ENCODE measurements at regions not wholly inside any gene's neighbourhood (a gene's known extent, or its start where the extent isn't known, plus 50 kb on each side); places are given as distances from the start of the nearest gene placed in this dataset.

DNA sequence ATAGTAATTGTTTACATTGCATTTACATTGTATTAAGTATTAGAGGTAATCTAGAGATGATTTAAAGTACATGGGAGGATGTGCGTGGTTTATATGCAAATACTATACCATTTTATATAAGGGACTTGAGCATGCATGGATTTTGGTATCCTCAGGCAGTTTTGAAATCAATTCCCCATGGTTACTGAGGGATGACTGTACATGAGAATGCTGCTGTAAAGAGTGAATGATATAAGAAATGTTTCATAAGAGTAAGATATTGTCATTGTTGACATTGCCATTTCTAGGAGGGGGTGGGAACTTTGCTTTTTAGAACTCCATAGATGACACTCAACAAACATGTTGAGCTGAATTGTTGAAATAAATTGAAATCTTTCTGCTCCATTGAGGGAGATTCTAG lies 185.0 kb downstream of the SEMA6A start:
- no peak for ATAC-seq (replicated peaks in 1 of 2)
- no peaks in the 10 kb centered on the region for H3K27me3 Mint-ChIP-seq (ENCODE audit: low read depth)
- H3K4me3 Mint-ChIP-seq, result no peak overlapping the region
- no peak overlapping the region for H3K27ac Mint-ChIP-seq
- H3K9me3 Mint-ChIP-seq, result peaks cover 0 to 4% of the 10 kb centered on the region in 2 donors
- H3K36me3 Mint-ChIP-seq (ENCODE audit: insufficient read depth in 2 of 2), result peaks cover 0 to 7% of the 10 kb centered on the region in 2 donors
- no peak for DNase-seq
- H3K4me1 Mint-ChIP-seq (ENCODE audit: low read depth), result no peaks in the 10 kb centered on the region

DNA sequence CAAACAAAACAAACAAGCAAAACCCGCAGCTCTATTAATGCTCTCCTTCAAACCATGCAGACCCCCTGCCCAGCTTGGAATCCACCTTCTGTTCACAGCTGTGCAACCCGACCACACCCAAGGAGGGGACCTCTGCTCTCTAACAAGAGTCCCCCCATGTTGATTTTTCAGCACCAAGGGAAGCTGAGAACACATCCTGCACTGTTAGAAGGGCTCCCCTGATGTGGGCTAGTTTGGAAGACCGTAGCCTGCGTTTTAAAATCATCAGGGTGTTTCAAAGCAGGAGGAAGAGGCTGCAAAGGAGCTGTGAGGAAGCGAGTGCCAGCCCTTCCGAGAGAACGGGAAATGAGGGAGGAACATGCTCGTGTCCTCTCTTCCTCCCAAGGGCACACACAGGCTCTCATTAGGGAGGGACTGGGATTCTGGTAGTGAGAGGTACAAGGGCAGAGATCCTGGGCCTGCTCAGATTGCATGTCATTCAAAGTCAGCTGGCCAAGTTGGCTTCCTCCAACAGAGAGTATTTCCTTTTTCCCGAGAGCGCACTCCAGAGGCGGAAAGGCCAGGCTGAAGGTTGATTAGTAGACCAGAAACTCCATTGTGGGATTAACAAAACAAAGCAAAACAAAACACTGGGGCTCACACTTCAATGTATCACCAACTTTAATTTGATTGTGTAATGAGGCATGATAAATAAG lies 185.9 kb downstream of the SEMA6A start:
- H3K4me3 Mint-ChIP-seq, result no peak overlapping the region
- peaks cover 0 to 4% of the 10 kb centered on the region in 2 donors for H3K9me3 Mint-ChIP-seq
- no peaks in the 10 kb centered on the region for H3K27me3 Mint-ChIP-seq (ENCODE audit: low read depth)
- no peaks in the 10 kb centered on the region for H3K4me1 Mint-ChIP-seq (ENCODE audit: low read depth)
- no peak overlapping the region for H3K27ac Mint-ChIP-seq
- peaks cover 0 to 7% of the 10 kb centered on the region in 2 donors for H3K36me3 Mint-ChIP-seq (ENCODE audit: insufficient read depth in 2 of 2)
- DNase-seq, result no peak
- no peak for ATAC-seq (replicated peaks in 1 of 2)

DNA sequence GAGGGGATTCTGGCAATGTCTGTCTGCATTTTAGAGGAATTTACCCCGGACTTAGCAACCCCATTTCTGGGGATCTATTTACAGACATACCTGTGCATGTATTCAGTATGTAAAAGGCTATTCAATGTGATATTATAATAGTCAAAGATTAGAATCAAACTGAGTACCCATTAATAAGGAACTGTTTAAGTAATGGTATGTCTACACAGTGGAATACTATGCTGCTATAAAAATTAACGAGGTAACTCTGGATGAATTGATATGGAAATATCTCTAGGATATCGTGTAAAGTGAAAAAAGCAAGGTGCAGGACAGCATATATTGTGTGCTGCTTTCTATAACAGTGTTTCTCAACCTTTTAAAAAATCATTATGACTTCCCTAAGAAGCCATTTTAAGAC lies 186.9 kb downstream of the SEMA6A start:
- H3K27me3 Mint-ChIP-seq (ENCODE audit: low read depth), result no peaks in the 10 kb centered on the region
- no peak for DNase-seq
- peaks cover 0 to 4% of the 10 kb centered on the region in 2 donors for H3K9me3 Mint-ChIP-seq
- H3K4me1 Mint-ChIP-seq (ENCODE audit: low read depth), result no peaks in the 10 kb centered on the region
- ATAC-seq (replicated peaks in 1 of 2), result no peak
- peaks cover 0 to 9% of the 10 kb centered on the region in 2 donors for H3K36me3 Mint-ChIP-seq (ENCODE audit: insufficient read depth in 2 of 2)
- no peak overlapping the region for H3K4me3 Mint-ChIP-seq
- no peak overlapping the region for H3K27ac Mint-ChIP-seq

DNA sequence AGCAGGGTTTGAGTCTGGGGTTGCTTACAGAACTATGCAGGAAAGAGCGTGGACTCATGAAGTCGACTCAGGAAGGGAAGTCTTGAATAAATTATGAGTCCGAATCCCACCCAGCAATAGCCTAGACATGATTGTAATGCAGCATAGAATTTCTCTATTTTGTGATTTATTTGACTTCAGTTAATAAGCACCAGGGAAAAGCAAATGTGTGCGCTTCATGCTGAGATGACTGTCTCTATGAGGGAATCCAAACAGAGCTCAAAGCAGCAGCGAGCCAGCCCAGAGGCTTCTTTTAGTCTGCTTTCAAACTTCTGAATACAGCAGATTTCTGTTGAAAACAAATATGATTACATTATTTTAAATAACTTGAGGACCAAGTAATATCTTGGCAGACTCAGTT lies 188.0 kb downstream of the SEMA6A start:
- Mint-ChIP-seq H3K27me3 (ENCODE audit: low read depth) (no peaks in the 10 kb centered on the region), H3K36me3 (ENCODE audit: insufficient read depth in 2 of 2) (peaks cover 0 to 9% of the 10 kb centered on the region in 2 donors), H3K4me3 (no peak overlapping the region), H3K9me3 (peaks cover 0 to 3% of the 10 kb centered on the region in 2 donors), H3K4me1 (ENCODE audit: low read depth) (no peaks in the 10 kb centered on the region), H3K27ac (no peak overlapping the region)
- DNase-seq (no peak), ATAC-seq (replicated peaks in 1 of 2) (no peak)

DNA sequence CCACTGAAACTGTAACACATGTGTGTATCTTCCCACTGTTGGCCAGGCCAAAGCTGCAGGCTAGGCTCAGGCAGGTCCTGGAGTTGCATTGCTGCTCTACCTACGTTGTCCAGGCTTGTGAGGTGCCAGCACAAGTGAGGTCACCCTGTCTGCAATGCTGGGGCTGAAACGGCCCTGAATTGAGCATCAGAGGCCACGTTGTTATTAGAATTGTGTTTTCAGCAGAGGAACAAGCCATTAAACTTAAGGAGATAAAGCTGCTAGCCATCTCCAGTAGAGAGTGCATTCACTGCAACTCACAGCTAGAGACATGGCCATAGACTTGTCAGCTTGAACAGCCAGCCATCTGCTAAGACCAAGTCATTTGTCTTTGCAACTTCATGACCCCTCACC lies 191.8 kb downstream of the SEMA6A start:
- no peak overlapping the region for H3K27ac Mint-ChIP-seq
- no peaks in the 10 kb centered on the region for H3K27me3 Mint-ChIP-seq (ENCODE audit: low read depth)
- DNase-seq, result no peak
- no peak overlapping the region for H3K4me3 Mint-ChIP-seq
- no peak for ATAC-seq (replicated peaks in 1 of 2)
- peaks cover 0 to 3% of the 10 kb centered on the region in 2 donors for H3K9me3 Mint-ChIP-seq
- peaks cover 0 to 10% of the 10 kb centered on the region in 2 donors for H3K36me3 Mint-ChIP-seq (ENCODE audit: insufficient read depth in 2 of 2)
- H3K4me1 Mint-ChIP-seq (ENCODE audit: low read depth), result no peaks in the 10 kb centered on the region

DNA sequence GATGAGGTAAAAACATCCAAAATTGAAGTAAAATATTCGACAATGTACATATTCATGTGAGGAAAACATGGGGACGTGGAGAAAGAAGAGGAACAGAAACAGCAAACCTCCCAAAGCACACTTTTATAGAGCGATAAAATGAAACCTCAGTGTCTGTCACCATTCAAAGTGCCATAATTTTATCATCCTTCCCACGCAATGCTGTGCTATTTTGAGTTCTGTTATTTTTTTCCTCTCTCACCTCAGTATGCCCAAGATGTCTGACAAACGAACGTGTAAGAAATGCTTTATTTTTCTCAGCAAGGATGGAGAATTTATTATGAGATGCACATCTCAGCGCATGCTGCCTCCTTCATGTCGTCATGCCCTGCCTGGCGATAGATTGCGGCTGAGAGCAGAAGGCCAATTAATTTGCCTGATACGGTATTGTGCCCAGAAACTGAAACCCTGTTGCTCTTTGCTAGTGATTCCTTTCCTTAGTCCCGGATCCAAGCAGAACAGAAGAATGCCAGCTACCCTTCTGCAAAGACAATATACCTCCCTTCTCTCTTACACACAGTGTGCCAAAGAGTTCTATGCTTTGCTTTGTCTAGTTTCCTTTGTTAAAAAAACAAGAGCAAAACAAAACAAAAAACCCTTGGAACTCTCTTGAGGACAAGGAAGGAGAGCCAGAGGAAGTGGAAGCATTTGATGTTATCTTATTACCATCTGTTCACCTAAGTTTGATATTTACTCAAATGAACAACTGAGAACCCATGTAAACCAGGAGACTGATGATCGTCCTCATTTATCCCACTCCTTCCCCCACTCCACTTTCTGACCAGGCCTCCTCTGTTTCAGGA lies 192.4 kb downstream of the SEMA6A start:
- H3K4me3 Mint-ChIP-seq, result no peak overlapping the region
- H3K27me3 Mint-ChIP-seq (ENCODE audit: low read depth), result no peaks in the 10 kb centered on the region
- no peaks in the 10 kb centered on the region for H3K4me1 Mint-ChIP-seq (ENCODE audit: low read depth)
- no peaks in the 10 kb centered on the region for H3K9me3 Mint-ChIP-seq
- ATAC-seq (replicated peaks in 1 of 2), result no peak
- H3K27ac Mint-ChIP-seq, result no peak overlapping the region
- no peak for DNase-seq
- peaks cover 0 to 10% of the 10 kb centered on the region in 2 donors for H3K36me3 Mint-ChIP-seq (ENCODE audit: insufficient read depth in 2 of 2)

DNA sequence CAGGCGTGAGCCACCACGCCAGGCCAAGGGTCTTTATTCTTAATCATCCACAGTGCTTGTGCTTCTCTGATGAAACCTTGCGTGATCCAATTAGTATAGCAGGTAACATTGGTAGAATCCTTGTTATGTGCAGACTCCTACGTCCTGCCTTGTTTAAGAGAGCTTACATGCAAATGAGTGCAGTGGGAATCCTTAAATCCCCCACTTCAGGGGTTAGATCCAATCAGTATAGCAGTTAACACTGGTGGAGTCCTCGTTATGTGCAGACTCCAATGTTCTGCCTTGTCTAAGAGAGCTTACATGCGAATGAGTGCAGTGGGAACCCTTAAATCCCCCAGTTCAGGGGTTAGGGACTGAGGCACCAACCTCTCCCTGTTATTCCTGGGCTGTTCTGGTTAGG lies 193.4 kb downstream of the SEMA6A start:
- Mint-ChIP-seq H3K4me3 (no peak overlapping the region), H3K4me1 (ENCODE audit: low read depth) (no peaks in the 10 kb centered on the region)
- ATAC-seq (replicated peaks in 1 of 2), result no peak

DNA sequence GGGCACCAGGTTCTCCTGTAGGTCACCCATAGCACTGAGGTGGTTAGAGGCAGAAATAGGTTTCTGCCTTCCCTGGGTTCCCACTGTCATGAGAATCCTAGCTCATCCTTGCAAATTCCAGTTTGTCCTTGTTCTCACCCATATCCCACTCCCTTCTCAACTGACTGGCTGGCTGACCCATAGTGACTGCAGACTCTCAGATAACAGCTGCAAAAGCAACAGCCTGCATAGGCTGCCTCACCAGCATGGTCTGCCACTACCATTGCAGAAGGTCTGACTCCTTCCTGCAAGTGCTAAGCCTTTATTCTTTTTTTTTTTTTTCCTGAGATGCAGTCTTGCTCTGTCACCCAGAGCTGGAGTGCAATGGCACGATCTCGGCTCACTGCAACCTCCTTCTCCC lies 194.0 kb downstream of the SEMA6A start:
- Mint-ChIP-seq H3K36me3 (ENCODE audit: insufficient read depth in 2 of 2) (peaks cover 0 to 4% of the 10 kb centered on the region in 2 donors), H3K9me3 (no peaks in the 10 kb centered on the region), H3K4me1 (ENCODE audit: low read depth) (no peaks in the 10 kb centered on the region), H3K27me3 (ENCODE audit: low read depth) (no peaks in the 10 kb centered on the region), H3K27ac (no peak overlapping the region), H3K4me3 (no peak overlapping the region)
- ATAC-seq (replicated peaks in 1 of 2) (no peak), DNase-seq (no peak)

More for the DNA sequence above, 193.4 kb downstream of the SEMA6A start:
- no peak overlapping the region for H3K27ac Mint-ChIP-seq
- DNase-seq, result no peak
- no peaks in the 10 kb centered on the region for H3K27me3 Mint-ChIP-seq (ENCODE audit: low read depth)
- H3K36me3 Mint-ChIP-seq (ENCODE audit: insufficient read depth in 2 of 2), result peaks cover 0 to 9% of the 10 kb centered on the region in 2 donors
- H3K9me3 Mint-ChIP-seq, result no peaks in the 10 kb centered on the region

DNA sequence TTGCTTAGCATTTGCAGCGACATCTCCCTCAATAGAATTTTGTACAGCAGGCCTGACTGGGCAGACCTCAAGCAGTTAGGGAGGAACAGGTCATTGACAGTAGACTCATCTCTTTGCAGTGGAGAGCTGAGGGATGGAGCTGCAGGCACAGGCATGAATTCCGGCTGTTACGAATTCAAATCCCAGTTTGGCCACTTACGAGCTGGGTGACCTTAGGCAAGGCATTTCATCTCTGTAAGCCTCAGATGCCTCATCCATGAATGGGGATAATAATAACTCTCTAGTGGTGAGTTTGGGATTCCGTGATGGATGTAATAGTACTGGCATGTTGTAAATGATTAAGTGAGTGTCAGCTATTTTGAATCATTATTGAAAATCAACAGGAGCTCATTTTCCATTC lies 195.3 kb downstream of the SEMA6A start:
- Mint-ChIP-seq H3K27me3 (ENCODE audit: low read depth) (no peaks in the 10 kb centered on the region), H3K36me3 (ENCODE audit: insufficient read depth in 2 of 2) (peaks cover 0 to 3% of the 10 kb centered on the region in 2 donors), H3K27ac (no peak overlapping the region), H3K4me3 (no peak overlapping the region), H3K4me1 (ENCODE audit: low read depth) (no peaks in the 10 kb centered on the region), H3K9me3 (no peaks in the 10 kb centered on the region)
- DNase-seq (no peak), ATAC-seq (replicated peaks in 1 of 2) (no peak)

DNA sequence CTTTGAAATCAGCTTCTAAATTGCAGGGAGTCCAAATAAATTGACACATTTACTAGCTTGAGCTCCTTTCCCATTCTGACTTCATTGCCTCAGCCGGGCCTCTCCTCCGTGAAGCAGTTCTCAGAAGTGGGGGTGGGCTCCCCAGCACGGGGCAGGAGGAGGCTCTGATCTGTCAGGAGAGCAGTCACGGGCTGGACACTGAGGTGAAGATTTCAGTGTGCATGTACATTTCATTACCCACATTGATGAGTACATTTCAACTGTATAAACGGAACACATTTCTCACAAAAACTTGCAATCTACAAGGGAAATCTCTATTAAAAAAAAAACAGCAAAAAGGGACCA lies 195.9 kb downstream of the SEMA6A start:
- no peaks in the 10 kb centered on the region for H3K27me3 Mint-ChIP-seq (ENCODE audit: low read depth)
- DNase-seq, result no peak
- no peaks in the 10 kb centered on the region for H3K9me3 Mint-ChIP-seq
- no peak for ATAC-seq (replicated peaks in 1 of 2)
- peaks cover 0 to 3% of the 10 kb centered on the region in 2 donors for H3K36me3 Mint-ChIP-seq (ENCODE audit: insufficient read depth in 2 of 2)
- no peaks in the 10 kb centered on the region for H3K4me1 Mint-ChIP-seq (ENCODE audit: low read depth)
- H3K27ac Mint-ChIP-seq, result no peak overlapping the region
- H3K4me3 Mint-ChIP-seq, result no peak overlapping the region

DNA sequence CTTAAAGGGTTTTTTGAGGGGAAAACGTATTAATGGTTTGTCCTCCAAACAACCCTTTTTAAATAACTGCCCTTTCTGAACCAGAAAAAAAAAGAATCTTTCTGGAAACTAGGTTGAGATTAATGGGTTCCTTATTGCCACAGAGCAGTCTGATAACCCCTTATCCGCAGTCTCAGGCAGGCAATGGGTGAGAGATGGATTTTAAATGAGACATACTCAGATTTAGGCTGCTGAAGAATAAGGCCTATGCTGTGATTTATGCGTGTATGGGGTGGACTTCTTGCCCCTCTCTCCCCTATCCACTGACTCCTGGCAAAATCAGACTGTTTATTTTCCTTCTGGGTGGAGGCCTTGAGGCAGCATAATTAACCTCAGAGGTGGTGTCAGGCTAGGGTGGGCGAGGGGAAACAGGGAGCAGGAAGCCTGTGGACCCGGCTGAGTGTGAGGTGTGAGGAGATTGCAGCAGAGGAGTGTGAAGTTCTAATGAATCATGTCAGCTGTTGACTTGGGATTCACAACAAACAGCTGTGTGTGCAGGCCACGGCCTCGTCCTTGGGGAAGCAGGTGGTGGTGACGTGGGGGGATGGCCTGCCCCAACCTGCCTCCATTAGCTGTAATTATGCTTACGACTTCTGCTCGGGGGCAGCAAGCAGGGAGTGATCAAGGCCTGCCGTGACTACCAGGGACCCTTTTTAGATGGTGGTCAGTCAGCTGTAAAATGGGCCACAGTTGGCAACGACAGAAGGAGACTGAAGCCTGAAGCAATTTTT lies 196.4 kb downstream of the SEMA6A start:
- H3K4me3 Mint-ChIP-seq, result no peak overlapping the region
- ATAC-seq (replicated peaks in 1 of 2) (no peak), DNase-seq (no peak)
- peaks cover 0 to 1% of the 10 kb centered on the region in 2 donors for H3K36me3 Mint-ChIP-seq (ENCODE audit: insufficient read depth in 2 of 2)
- no peak overlapping the region for H3K27ac Mint-ChIP-seq
- peaks cover 4% of the 10 kb centered on the region for H3K4me1 Mint-ChIP-seq (ENCODE audit: low read depth)
- no peaks in the 10 kb centered on the region for H3K9me3 Mint-ChIP-seq
- H3K27me3 Mint-ChIP-seq (ENCODE audit: low read depth), result no peaks in the 10 kb centered on the region

DNA sequence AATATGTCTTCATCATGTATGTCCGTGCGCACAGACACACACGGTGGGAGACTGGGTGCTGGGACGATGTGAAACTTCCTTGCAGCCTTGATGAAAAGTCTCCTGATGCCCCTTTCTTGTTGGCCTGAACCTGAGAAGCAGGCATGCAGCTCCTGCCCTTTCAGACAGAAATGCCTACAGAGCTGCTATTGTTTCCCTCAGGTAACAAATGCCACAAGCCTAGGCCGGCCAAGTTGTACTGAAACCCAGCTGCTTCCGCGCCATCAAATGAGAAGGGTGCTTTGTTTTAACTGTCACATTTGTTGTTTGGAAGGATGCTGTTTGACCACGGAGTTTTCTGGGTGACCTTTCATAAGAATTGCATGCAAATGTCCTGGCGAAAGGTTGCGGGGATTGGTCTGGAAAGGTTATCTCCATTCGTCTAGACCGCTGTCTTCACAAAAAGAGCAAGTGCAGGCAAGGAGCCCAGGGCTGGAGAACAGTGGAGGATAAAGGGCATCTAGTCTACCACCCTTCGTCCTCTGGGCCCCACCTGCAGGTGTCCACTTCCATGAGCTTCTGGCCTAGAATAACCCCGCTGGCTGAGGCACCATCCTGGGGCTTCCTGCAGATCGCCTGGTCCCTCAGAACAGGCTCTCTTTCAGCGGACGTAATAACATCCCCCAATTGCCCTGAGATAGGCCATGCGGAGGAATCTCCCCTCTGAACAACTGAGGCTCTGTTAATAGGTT lies 197.2 kb downstream of the SEMA6A start:
- Mint-ChIP-seq H3K27ac (no peak overlapping the region), H3K4me1 (ENCODE audit: low read depth) (peaks cover 6% of the 10 kb centered on the region), H3K36me3 (ENCODE audit: insufficient read depth in 2 of 2) (peaks cover 0 to 1% of the 10 kb centered on the region in 2 donors), H3K27me3 (ENCODE audit: low read depth) (no peaks in the 10 kb centered on the region), H3K9me3 (no peaks in the 10 kb centered on the region), H3K4me3 (no peak overlapping the region)
- no peak for DNase-seq
- no peak for ATAC-seq (replicated peaks in 1 of 2)

DNA sequence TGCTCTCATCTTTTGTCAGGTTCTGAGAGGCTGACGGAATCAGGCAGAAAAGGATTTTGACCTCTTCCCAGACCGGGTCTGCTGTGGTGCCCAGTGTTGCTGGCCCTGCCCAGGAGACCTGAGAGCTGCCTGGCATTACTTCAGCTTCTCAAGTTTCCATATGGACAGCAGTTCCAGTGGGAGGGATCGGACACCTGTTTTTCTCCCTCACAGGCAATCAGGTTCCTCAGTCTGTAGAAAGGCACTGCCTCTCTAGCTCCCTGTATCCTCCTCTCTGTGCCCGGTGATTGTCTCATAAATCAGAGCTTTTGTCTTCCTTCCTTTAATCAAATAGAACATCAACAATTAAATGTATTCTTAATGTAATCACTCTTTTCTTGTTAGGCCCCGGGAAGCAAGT lies 198.7 kb downstream of the SEMA6A start:
- ATAC-seq (replicated peaks in 1 of 2), result no peak
- Mint-ChIP-seq H3K4me3 (no peak overlapping the region), H3K9me3 (no peaks in the 10 kb centered on the region), H3K27me3 (ENCODE audit: low read depth) (no peaks in the 10 kb centered on the region), H3K36me3 (ENCODE audit: insufficient read depth in 2 of 2) (no peaks in the 10 kb centered on the region), H3K4me1 (ENCODE audit: low read depth) (peaks cover 12% of the 10 kb centered on the region), H3K27ac (no peak overlapping the region)
- DNase-seq, result no peak

Data from activated T-cell treated with anti-CD3 and anti-CD28 coated beads, Interleukin-2, amount 50 U/mL, for 72 hours (primary cell).